ENCODE measurements at regions not wholly inside any gene's neighbourhood (a gene's known extent, or its start where the extent isn't known, plus 50 kb on each side); places are given as distances from the start of the nearest gene placed in this dataset. TPM values are rescaled to one million over a fixed set of nuclear protein-coding genes. Genes with fewer than 3 reads are reported as not detected.
"Not testable (repeated sequence)": the region's sequence is repeated elsewhere in the genome, so short reads cannot be mapped to it uniquely, and the experiment has no call there.

DNA sequence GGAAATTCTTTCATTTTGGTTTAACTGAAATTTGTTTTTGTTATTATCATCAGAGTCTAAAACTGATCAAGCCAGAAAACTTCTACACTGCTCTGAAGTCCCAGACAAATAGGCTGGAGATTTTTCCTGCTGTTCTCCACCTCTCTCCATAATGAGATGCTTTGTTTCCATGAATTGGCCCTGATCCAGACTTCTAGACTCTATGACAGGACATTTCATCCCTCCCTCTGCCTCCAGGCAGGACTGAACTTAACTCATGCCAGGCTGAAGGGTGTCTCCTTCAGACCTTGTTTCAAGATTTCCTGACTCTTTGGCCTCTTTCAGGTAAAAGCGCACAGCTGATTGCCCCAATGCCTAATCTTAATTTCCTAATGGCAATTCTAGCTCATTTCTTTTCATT is 69.1 kb upstream of the HOXC13 start:
- no peak overlapping the region for H3K27ac ChIP-seq (ENCODE audit: low read depth)
- H3K4me1 ChIP-seq (ENCODE audit: insufficient read depth): no peaks in the 10 kb centered on the region
- H3K4me3 ChIP-seq (ENCODE audit: low read depth, low read length): no peak overlapping the region
- no peak for DNase-seq (ENCODE audit: extremely low spot score)
- no peaks in the 10 kb centered on the region for H3K36me3 ChIP-seq (ENCODE audit: insufficient read depth)
- 92% methylated on average over 1 of the region's 1 CpG for WGBS

- WGBS: 78% methylated on average over 4 of the region's 4 CpGs
- Histone ChIP-seq H3K27ac (ENCODE audit: low read depth) (no peak overlapping the region), H3K4me3 (ENCODE audit: low read depth, low read length) (no peak overlapping the region), H3K4me1 (ENCODE audit: insufficient read depth) (no peaks in the 10 kb centered on the region), H3K36me3 (ENCODE audit: insufficient read depth) (no peaks in the 10 kb centered on the region)
- DNase-seq (ENCODE audit: extremely low spot score): no peak
Measured at GRCh38 chr12:53870117-53870516, 68.5 kb upstream of the HOXC13 start.

GRCh38 chr12:53871367-53871766 is 67.3 kb upstream of the HOXC13 start:
- no peaks in the 10 kb centered on the region for H3K4me1 ChIP-seq (ENCODE audit: insufficient read depth)
- no peak overlapping the region for H3K27ac ChIP-seq (ENCODE audit: low read depth)
- no peaks in the 10 kb centered on the region for H3K36me3 ChIP-seq (ENCODE audit: insufficient read depth)
- H3K4me3 ChIP-seq (ENCODE audit: low read depth, low read length): no peak overlapping the region
- no peak for DNase-seq (ENCODE audit: extremely low spot score)

DNA sequence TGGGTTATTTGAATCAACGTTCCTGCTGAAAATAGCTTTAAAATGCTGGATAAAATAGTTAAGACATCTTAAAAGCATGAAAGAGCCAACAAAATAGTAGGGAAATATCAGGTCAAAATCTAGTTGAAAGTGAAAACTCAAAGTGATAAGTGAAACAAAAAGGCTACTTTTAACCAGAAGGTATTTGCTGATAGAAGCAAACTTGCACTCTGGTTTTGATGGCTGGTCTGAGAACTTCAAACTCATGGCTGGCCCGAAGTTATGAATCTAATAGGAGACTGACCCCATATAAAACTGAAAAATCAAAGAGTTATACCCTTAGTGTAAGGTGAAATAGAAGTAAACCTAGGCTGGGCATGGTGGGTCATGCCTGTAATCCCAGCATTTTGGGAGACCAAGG is 66.3 kb upstream of the HOXC13 start:
- Histone ChIP-seq H3K36me3 (ENCODE audit: insufficient read depth) (no peaks in the 10 kb centered on the region), H3K4me3 (ENCODE audit: low read depth, low read length) (no peak overlapping the region), H3K4me1 (ENCODE audit: insufficient read depth) (no peaks in the 10 kb centered on the region), H3K27ac (ENCODE audit: low read depth) (no peak overlapping the region)
- 65% methylated on average over 2 of the region's 2 CpGs for WGBS
- DNase-seq (ENCODE audit: extremely low spot score): no peak

GRCh38 chr12:53877961-53878360 is 60.7 kb upstream of the HOXC13 start:
- WGBS: 84% methylated on average over 3 of the region's 3 CpGs
- H3K4me1 ChIP-seq (ENCODE audit: insufficient read depth); H3K27ac ChIP-seq (ENCODE audit: low read depth); DNase-seq (ENCODE audit: extremely low spot score); H3K4me3 ChIP-seq (ENCODE audit: low read depth, low read length); H3K36me3 ChIP-seq (ENCODE audit: insufficient read depth): not testable (repeated sequence)

DNA sequence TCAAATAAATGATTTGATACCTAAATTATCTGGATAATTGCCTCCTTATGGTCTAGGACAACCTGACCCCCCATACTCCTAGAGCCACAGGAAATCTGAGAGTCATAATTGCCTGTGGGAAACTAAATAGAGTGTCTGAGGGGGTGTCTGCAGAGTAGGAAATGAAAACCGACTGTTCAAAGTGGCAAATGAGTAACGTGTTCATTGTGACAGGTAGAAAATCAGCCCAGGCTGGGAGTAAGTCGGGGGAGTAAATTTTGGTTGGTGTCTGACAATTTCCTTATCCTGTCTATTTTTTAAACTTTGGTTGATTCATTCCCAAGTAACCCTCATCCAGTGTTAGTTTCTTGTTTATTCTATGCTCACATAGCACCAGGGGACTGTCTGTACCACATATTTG is 51.6 kb upstream of the HOXC13 start:
- Histone ChIP-seq H3K4me1 (ENCODE audit: insufficient read depth) (no peaks in the 10 kb centered on the region), H3K4me3 (ENCODE audit: low read depth, low read length) (no peak overlapping the region), H3K36me3 (ENCODE audit: insufficient read depth) (no peaks in the 10 kb centered on the region), H3K27ac (ENCODE audit: low read depth) (no peak overlapping the region)
- 42% methylated on average over 3 of the region's 3 CpGs for WGBS
- no peak for DNase-seq (ENCODE audit: extremely low spot score)

GRCh38 chr12:53887881-53888280 is 50.8 kb upstream of the HOXC13 start:
- Histone ChIP-seq H3K4me1 (ENCODE audit: insufficient read depth) (no peaks in the 10 kb centered on the region), H3K27ac (ENCODE audit: low read depth) (no peak overlapping the region), H3K4me3 (ENCODE audit: low read depth, low read length) (no peak overlapping the region), H3K36me3 (ENCODE audit: insufficient read depth) (no peaks in the 10 kb centered on the region)
- DNase-seq (ENCODE audit: extremely low spot score): no peak
- 76% methylated on average over 2 of the region's 2 CpGs for WGBS

Small RNA genes in the stretch of these regions (small RNA-seq; reads per million reads assigned to genes)
- gene RN7SKP289: not detected
